GM18520 (cell line): ENCODE measurements at regions not wholly inside any gene's neighbourhood (a gene's known extent, or its start where the extent isn't known, plus 50 kb on each side); places are given as distances from the start of the nearest gene placed in this dataset.

ENCODE experiments used
- ATAC-seq: cut with Tn5 transposase; IDR thresholded peaks from one replicate; pipeline ENCODE4 v1.9.1; 2021; ENCODE audit not compliant: unreplicated experiment

- ATAC-seq, result no peak
These were observed 169.4 kb downstream of the WT1 start for GRCh38 chr11:32265911-32266310.

DNA sequence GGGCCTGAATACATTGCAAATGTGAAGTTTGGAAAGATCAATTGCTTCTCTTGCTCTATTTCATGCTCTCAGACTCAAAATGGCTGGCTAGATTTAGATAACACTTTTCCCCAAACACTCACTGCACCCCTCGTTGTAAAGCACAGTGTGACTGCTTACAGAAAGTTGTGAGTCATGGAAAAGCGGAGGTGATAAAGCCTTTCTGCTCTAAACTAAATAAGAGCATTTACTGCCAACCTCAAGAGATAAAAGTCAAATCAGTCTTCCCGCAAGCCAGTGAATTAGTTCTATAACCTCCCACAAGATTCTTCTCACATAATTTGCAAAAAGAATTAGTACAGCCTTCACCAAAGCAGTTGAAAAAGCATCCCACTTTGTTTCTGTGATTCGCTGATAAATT lies 168.7 kb downstream of the WT1 start:
- ATAC-seq, result no peak

- ATAC-seq, result no peak
These were observed 167.6 kb downstream of the WT1 start for GRCh38 chr11:32267679-32268187.

- ATAC-seq, result no peak
These were observed 161.4 kb downstream of the WT1 start for GRCh38 chr11:32273931-32274330.

- no peak for ATAC-seq
These were observed 155.7 kb downstream of the WT1 start for GRCh38 chr11:32279672-32280071.

DNA sequence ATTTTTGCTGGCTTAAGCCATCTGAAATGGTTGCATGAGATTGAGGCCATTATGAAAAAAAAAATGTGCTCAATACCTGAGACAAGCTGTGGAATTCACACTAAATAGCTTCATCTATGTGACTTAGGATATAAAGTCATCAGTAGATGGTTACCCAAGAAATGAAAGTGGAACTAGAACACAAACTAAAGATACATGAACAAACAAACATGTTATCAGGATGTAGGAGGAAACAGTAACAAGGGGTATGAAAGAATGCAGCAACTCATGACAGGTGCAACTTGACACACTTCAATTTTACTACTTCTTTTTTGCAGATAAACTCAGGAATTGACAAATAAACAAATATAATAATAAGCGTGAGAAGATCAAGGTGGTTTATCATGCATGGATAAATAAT lies 155.0 kb downstream of the WT1 start:
- no peak for ATAC-seq

- no peak for ATAC-seq
These were observed 147.1 kb downstream of the WT1 start for GRCh38 chr11:32288276-32288675.

DNA sequence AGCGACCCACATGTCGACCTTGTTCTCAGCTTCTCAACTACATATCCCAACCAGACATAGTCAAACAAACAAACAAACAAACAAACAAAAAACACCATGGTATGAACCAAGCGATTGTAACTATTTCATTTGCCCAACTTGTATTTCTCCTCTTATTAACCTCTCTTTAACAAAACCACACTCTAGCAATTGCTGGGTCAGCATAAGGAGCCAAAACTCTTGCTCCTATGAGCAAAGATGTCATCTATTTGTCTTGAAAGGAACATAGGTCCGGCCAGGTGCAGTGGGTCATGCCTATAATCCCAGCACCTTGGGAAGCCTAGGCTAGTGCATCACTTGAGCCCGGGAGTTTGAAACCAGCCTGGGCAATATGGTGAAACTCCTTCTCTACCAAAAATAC lies 145.6 kb downstream of the WT1 start:
- no peak for ATAC-seq

- no peak for ATAC-seq
These were observed 144.6 kb downstream of the WT1 start for GRCh38 chr11:32290783-32291182.

- ATAC-seq, result no peak
These were observed 137.7 kb downstream of the WT1 start for GRCh38 chr11:32297611-32298011.

GRCh38 chr11:32302826-32303225 lies 132.5 kb downstream of the WT1 start:
- ATAC-seq, result no peak

- ATAC-seq, result no peak
These were observed 130.8 kb downstream of the WT1 start for GRCh38 chr11:32304521-32304920.

DNA sequence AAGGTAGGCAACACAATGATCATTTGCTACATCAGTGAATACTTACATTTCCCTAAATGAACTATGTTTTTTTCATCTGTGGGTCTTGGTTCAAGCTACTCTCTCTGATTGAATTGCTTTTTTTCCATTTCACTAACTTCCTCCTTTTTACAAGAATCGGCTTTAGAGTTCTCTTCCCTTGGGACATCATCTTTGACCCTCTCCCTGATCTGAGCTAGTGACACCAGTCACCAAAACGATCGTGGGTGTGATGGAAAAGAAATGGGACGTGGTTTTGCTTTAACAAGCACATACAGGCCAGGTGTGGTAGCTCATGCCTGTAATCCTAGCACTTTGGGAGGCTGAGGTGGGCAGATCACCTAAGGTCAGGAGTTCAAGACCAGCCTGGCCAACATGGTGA lies 129.9 kb downstream of the WT1 start:
- no peak for ATAC-seq

DNA sequence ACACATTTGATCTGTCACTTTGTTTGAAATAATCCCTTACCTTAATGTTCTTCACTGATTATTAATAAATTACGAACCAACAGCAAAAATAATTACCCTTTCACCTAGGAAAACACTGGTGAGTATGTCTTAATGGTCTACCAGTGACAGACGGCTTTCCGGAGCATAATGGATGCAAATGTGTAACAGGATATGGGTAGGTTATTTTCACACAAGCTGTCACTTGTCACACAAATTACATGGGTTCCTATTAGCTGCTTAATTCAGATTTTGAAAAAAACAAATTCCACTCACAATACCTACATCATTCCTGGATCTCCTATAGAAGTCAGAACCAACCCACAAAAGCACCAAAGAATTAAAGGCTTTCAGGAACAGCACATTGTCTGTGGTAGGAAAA lies 127.9 kb downstream of the WT1 start:
- no peak for ATAC-seq

GRCh38 chr11:32307913-32308312 lies 127.4 kb downstream of the WT1 start:
- ATAC-seq, result no peak

DNA sequence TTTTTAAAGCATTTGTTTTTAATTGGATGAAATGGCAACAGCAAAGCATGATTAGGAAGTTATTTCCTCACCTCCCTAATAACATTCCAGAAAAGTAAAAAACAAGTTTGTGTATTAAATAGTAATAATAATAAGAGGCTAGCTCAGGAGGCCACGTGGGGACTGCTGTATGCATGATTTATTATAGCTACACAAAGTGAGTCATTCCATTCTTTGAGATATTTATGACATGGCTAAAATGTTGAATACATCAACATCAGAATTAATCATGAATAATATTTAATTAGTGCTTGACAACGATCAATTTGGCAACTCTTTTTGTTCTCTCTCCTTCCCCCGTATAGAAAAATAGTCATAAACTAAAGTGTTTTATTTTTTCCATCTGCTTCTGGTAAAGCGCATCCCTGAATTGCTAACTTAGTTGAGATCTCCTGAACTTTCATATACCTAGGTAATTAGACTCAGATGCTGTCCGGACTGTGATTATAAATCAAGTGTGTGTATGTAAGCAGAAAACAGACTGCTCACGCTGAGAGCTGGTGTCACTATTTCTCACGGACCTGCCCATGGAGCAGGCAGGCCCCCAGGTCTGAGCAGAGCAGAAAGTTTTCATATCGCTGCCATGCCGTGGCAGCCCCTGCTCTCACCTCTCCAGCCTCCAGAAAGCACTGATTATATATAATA lies 125.7 kb downstream of the WT1 start:
- ATAC-seq, result no peak

- no peak for ATAC-seq
These were observed 125.1 kb downstream of the WT1 start for GRCh38 chr11:32310214-32310601.

DNA sequence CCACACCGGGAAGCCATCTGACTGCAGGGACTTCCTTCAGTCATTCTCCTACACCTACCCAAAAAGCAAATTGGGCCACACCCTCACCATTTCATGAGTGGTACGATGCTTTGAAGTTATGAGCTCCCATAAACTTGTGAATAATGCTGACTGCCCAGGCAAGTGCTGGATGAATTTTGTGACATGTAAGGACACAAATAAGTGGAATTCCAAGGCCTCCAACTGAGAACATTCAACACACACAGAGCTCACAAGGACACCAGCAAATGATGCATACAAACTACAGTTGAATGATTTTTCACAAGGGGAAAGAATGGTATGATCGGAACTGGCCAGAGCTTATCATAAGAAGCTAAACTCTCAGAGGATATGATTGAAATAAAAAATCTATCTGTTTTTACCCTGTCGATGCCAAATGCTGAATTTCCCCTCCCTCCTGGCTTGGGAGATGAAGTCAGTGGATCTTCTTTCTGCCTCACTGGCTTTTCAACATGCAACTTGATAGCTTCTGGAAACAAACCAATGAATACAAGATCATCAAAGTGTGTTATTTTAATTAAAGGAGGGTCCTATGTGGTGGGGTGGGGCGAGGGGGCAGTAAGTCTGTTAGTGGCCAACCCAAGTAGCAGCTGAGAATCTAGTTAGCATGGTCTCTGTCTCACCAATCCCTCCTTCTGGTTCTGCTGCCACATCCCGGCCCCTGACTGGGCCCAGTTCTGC lies 123.8 kb downstream of the WT1 start:
- ATAC-seq, result no peak

DNA sequence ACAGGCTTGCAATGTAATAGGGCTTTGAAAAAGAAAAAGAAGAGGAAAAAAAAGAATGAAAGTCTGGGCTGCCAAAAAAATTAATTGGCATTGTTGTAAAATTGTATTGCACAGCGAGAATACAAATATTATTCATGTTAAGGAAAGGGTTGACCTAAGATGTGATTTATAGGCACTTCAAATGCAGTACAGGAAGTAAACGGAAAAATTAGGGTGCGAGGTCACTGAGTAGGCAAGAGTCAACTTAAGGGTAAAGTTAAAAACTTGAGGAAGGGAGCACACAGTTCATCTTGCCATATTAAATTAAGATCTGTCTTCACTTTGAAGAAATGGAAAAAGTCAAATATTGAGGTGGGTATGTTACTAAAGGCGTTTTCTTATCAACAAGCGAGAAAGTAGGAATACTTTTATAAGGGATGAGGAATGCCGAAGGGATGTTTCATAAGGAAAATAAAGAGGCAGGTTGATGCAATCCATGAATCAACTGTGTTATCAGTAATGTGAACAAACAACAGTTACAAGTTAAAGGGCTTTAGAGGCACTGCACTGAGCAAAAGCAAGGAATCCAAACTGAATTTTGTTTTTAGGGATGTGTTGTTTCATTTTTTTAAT lies 123.0 kb downstream of the WT1 start:
- ATAC-seq, result no peak

GRCh38 chr11:32312865-32313403 lies 122.4 kb downstream of the WT1 start:
- no peak for ATAC-seq

DNA sequence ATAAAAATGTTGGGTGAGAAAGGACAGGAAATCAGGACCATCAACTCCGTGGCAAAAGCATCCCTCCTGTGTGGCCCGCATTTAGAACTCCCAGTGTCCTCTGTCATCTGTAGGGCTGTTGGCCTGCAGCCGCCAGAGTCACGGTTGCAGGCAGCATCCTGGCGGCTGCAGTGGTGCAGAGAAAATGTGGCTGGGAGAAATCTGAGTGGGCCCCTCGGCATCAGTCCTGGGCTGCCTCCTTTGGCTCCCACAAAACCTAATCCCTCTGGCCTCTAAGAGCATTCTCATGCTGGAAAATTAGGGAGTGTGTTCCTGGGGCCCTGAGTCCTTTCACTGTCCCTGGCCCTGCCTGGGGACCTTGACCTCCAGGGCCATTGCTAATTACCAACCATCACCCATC lies 121.9 kb downstream of the WT1 start:
- ATAC-seq, result no peak

- ATAC-seq, result no peak
These were observed 120.2 kb downstream of the WT1 start for GRCh38 chr11:32315121-32315520.
